NCI-H69 (cell line): ENCODE measurements at regions not wholly inside any gene's neighbourhood (a gene's known extent, or its start where the extent isn't known, plus 50 kb on each side); places are given as distances from the start of the nearest gene placed in this dataset.

Source experiments
- DNase-seq: peaks from one replicate; lab custom pipeline; 2025; lab: John Stamatoyannopoulos, UW

DNA sequence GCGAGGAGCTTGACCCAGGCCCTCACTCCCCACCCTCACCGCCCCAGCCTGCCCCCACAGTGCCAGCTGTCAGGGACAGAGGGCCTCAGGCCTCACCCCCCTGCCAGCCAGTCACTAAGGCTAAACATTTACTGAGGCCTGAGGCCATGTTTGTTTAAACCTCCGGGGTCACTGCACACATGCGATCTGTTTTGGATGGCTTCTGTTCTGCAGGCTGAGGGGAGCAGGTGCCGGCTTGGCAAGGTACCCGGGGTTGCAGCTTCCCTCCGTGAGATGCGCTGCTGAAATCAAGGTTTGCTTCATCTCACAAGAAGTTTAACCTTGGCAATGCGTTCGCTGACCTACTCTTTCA lies 103.3 kb upstream of the BOD1 start:
- DNase-seq, result peak; percentile 95

DNA sequence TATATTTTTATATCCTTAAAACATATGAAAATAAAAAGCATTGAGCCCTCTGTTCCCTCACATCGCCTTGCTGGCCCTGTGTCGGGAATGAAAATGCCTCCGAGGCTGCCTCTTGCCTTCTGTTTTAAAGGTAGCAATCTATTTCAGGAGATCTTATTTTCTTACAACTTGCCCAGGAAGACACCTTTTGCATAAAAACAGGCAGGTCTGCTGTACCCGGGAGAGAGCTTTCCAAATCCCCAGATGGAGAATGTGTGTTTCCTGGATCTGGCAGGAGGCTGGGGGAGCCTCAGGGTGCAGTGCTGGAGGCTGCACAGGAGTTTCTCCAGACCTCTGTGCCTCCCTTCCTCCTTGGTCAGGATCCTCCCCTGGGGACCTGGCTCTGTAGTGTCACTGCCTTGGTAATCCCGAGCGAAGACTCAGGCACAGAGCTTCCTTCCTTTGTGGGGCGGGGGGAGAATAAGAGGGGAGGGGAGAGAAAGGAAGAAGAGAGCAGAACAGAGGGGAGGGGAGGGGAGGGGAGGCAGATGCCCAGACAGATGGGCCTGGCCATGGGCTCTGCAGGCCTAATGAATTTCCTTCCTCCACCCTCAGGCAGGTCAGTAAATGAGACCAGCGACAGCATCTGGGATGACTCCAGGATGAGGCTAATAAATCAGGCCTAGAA lies 104.0 kb upstream of the BOD1 start:
- DNase-seq, result peak; percentile 86

GRCh38 chr5:173720953-173721600 lies 104.6 kb upstream of the BOD1 start:
- DNase-seq, result no peak

DNA sequence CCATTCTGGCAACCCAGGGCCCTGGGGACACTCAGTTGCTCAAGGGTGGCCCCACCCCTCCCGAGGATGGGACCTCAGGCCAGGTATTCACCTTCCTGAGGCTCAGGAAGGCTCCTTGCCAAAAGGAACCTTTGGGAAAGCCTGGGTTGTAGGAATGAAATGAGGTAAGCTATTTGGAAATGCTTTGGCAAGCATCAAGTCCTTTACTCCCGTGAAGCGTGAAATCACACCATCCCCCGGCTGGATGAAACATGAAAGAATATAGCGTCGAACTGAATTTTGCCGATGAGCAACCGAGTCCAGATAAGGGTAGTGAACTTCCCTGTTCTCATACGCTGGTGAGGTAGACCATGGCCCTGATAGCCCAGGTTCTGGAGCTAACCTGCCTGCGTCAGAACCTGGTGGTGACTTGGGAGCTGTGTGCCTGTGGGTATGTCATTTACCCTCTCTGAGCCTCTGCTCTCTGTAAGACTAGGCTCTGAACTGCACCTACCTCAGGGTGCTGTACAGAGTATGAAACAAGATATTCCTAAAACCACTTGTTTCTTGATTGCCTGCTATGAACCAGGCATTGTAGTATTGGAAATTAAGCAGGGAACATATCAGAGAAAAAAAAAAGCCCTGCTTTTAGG lies 105.3 kb upstream of the BOD1 start:
- DNase-seq, result no peak

DNA sequence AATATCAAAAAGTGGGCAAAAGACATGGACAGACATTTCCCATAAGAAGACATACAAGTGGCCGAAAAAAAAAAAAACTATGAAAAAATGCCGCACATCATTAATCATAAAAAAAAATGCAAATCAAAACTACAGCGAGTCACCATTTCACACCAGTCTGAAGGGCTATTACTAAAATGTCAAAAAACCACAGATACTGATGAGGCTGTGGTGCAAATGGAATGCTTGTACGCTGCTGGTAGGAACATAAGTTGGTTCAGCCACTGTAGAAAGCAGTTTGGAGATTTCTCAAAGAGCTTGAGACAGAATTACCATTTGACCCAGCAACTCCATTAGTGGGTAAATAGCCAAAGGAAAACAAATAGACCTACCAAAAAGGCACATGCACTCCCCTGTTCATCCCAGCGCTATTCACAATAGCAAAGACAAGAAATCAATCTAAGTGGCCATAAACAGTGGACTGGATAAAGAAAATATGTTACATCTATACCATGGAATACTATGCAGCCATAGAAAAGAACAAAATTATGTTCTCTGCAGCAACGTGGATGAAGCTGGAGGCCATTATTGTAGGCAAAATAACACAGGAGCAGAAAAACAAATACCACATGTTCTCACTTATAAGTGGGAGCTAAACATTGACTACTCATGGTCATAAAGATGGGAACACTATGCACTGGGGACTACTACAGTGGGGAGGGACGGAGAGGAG lies 110.6 kb upstream of the BOD1 start:
- no peak for DNase-seq

GRCh38 chr5:173727839-173728778 lies 111.7 kb upstream of the BOD1 start:
- DNase-seq, result peak; percentile 33

DNA sequence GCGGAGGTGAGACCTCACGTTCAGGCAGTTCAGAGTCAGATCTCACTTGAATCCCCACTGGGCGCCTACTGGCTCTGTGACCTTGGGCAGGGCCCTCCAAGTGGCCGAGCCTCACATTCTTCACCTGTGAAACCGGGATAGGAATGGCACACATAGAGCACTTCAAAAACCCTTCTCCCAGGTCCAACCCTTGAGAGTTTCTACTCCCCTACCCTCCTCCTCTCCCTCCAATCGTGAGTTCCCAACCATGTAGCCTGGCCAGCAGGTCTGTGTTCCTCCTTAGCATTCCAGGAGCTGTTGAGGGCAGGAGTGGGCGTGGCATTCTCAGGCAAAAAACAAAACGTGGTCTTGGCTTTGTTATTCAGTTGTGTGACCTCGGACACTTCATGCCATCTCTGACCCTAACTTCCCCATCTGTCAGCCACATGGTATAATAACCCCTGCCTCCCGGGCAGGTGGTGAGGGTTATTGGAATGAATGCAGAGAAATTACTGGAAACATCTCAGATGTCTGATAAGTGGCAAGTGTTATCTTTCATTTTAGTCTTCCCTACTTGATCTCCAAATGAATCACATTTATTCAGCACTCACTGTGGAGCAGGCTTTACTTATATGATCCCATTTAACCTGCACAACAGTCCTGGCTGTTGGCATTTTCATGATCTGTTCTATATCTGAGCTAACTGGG lies 112.8 kb upstream of the BOD1 start:
- DNase-seq, result peak; percentile 11

GRCh38 chr5:173730632-173731298 lies 114.3 kb upstream of the BOD1 start:
- no peak for DNase-seq

DNA sequence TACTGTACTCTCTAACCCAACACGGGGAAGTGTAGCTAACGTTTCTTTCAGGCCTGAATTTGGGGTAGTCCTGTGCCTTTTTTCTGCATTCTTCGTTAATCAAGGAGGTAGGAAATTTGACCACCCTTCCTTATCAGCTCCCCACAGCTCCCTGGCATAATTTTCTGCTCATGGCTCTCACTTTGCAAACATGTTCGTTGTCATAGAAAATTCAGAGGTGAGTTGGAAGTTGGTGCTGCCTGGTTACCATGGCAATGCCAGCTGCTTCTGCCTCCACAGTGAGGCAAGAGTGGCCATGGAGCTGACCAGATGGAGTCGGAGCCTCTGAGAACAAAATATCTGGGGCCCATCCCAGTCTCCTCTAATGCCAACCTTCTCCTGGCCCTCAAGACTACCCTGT lies 116.6 kb upstream of the BOD1 start:
- no peak for DNase-seq

DNA sequence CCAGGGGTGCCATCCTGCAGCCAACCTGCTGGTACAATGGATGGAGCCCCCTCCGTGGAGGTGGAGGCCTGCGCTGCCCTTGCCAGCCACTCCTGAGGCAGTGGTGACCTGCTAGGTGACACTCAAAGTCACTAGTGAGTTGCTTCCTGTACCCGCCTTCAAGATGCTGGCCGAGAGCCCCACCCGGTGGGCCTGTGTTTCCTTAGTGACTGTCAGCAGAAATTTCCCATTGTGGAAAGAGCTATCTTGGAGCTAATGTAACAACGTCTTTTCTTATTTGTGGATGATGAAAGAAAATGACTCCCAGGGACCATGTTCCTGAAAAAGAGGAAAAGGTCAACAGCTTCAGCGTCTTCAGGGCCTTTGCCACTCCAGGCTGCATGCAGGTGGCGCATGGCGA lies 117.0 kb upstream of the BOD1 start:
- DNase-seq, result peak; percentile 6

DNA sequence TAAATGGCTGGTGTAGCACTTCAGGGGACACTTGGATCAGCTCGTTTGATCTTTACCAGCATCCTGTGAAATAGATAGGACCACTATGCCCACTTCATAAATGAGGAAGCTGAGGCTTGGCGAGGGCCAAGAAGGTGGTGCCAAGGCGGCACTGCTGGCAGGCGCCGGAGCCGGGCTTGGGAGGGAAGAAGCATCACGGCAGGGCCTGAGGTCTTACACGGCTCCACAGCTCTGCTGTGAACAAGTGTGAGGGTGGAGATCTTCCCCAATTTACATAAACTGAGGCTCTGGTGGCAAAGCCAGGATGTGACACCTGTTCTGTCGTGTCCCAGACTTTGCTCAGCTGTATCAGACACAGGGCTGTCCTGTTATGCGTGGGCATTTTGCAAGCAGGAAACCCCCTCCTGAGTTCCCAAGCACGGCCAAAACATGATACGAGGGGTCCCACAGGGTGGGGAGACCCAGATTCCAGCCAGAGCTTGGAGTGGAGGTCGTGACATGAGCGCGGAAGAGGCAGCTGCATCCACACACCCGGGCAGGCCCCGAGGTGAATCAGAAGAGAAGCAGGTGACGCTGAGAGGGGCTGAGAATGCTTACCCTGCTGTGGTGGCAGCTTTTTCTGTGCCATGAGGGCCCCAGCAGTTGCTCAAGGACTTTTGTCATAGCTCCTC lies 117.5 kb upstream of the BOD1 start:
- DNase-seq, result no peak

DNA sequence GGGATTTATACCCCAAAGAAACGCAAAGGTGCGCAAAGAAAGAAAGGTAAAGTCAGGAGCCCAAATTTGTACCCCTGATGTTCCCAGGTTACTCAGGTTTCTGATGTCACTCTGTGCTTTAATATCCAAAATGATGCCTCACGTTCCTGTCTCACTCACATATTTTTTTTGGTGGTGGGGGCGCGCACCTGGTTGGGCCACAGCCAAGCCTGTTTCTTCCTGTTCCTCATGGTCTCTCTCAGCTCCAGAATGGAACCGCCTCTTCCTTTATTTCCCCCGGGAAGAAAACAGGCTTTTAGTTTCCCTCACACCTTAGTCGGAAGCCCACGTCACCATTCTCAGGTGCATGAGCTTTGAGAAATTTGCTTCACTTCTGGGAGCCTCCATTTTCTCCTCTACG lies 118.3 kb upstream of the BOD1 start:
- DNase-seq, result no peak

GRCh38 chr5:173735184-173735583 lies 118.7 kb upstream of the BOD1 start:
- no peak for DNase-seq

- DNase-seq, result no peak
Measured at GRCh38 chr5:173735691-173736090, 119.2 kb upstream of the BOD1 start.

GRCh38 chr5:173736374-173736773 lies 119.9 kb upstream of the BOD1 start:
- no peak for DNase-seq

GRCh38 chr5:173736923-173737412 lies 120.5 kb upstream of the BOD1 start:
- peak; percentile 25 for DNase-seq

GRCh38 chr5:173739741-173740140 lies 123.3 kb upstream of the BOD1 start:
- DNase-seq, result no peak

- no peak for DNase-seq
Measured at GRCh38 chr5:173740400-173740799, 124.0 kb upstream of the BOD1 start.

GRCh38 chr5:173741087-173741486 lies 124.6 kb upstream of the BOD1 start:
- DNase-seq, result no peak
